Myocyte (in vitro differentiated cells): ENCODE measurements at regions not wholly inside any gene's neighbourhood (a gene's known extent, or its start where the extent isn't known, plus 50 kb on each side); places are given as distances from the start of the nearest gene placed in this dataset.

Experiments
- DNase-seq: peaks from one replicate; pipeline ENCODE4 v3.0.0-alpha.2; 2012; ENCODE audit warnings: low read depth

- no peak for DNase-seq
Measured at GRCh38 chr1:229047840-229048620, 222.9 kb upstream of the RAB4A start.

GRCh38 chr1:229048896-229049295 lies 222.0 kb upstream of the RAB4A start:
- DNase-seq = no peak

DNA sequence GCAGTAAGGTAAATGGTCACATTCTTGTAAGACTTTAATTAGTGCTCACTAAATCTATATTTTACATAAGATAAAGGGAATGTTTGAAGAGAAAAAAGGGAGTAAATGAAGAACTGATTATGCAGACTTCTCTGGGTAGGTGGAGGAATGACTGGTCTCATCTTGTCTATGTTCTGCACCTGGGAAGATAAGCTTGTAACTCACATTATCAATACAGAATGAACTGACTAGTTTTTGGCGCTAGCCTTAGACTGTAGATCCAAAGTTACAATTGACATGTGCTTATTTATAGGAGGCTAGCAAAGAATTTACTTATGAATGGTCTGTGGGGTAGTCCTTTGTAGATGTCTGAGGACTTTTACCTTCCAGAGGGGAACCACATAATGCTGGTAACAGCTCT lies 214.9 kb upstream of the RAB4A start:
- DNase-seq = no peak

- no peak for DNase-seq
Measured at GRCh38 chr1:229058111-229058561, 212.8 kb upstream of the RAB4A start.

- DNase-seq = no peak
Measured at GRCh38 chr1:229058729-229059128, 212.2 kb upstream of the RAB4A start.

GRCh38 chr1:229059671-229060539 lies 211.0 kb upstream of the RAB4A start:
- DNase-seq = no peak

- no peak for DNase-seq
Measured at GRCh38 chr1:229062135-229062534, 208.8 kb upstream of the RAB4A start.

DNA sequence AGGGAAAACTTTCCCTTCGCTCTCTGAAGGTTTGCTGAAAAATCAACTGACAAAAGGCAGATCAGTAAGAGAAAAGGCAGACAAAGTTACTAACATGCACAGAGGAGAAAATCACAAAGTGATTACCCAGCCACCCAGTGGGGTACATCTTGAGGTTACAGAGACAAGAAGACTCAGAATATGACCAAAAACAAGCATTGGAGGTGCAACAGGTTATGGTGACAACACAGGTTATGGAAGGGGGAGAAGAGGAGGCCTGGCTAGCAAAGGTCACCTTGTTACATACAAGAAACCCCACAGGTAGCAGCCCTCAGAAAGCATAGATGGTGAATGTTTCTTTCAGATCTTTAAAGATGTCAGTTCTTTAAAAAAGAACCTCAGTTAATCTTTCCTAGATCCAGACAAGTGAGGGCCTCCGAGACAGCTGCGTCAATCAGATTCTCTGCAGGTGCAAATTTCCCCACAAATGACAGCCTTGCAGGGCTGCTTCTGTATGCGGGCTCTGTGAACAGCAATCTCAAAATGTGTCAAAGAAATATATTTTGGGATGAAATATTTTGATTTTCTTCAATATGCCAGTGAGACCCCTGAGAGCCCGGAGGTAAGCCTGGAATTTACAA lies 207.6 kb upstream of the RAB4A start:
- DNase-seq = no peak

DNA sequence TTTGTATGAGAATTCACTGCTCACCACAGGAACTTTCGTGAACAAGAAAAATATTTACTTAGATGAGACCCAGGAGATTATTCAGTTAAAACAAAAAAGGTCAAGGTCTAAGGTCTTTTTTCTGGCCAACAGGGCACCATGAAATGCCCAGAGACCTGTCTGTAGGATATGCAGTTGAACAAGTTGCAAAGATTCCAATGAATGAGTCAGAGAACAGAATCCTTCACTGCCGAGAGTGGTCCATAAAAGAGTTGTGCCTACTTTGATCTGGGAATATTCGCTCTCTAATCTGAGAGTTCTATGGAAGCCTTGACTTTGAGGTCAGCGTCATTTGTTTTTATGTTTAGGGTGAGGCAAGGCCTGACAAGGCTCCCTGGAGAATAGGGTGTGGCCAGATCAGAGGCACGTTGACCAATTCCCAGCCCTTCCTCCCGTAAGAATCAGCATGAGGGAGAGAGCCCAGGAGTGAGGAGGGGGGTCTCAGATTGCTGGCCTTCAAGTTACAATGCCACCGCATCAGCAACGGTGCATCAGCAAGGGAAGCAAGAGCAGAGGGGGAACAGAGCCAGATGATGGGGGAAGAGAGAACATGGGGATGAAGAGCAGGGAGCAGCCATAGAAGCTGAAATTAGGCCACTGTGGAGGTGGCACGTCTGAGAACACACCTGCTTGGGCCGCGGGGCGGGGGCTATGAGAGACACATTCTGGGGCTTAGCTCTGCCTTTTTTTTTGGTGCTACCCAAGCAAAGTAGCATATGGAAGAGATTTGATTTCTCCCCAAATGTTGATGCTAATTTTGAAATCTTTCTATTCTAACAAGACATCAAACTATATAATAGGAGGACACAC lies 206.4 kb upstream of the RAB4A start:
- no peak for DNase-seq

GRCh38 chr1:229065613-229066012 lies 205.3 kb upstream of the RAB4A start:
- DNase-seq = no peak

DNA sequence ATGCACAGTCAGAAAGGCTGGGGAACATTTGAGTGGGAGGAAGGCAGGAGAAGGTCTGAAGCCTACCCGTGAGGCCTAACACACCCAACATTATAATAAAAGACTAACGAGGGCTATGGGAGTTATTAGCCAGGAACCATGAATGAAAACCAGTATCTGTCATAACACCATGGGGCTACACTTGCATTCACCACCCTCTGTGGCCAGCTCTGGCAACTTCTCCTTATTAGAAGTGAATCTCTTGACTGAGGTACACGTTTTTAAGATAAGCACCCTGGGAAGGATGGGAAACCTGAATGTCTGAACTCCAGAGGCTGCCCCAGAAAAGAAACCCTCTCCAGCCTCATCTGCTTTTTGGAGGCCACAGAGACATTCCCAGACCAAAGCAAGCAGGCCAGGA lies 204.3 kb upstream of the RAB4A start:
- DNase-seq = no peak

DNA sequence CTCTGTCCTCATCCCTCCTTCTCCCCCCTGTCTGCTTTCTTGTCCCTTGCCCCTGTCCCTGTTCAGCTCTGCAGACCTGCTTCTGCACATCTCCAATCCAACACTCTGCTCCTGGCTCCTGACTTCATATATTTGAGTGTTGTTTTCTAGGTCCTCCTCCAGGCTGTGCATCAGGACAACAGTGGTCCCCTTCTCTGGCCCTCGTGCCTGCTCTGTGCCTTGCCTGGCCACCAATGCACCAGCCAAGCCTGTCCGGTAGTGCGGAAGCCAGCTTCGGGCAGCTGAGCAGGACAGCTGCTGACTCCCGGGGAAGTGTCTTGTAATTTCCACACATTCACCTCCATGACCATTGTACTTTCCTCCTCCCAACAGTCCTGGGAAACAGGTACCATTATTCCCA lies 203.4 kb upstream of the RAB4A start:
- no peak for DNase-seq

GRCh38 chr1:229068270-229068987 lies 202.5 kb upstream of the RAB4A start:
- no peak for DNase-seq

GRCh38 chr1:229069176-229069575 lies 201.7 kb upstream of the RAB4A start:
- DNase-seq = no peak

- DNase-seq = peak; percentile 9
Measured at GRCh38 chr1:229070168-229070567, 200.7 kb upstream of the RAB4A start.

GRCh38 chr1:229073251-229073650 lies 197.7 kb upstream of the RAB4A start:
- DNase-seq = no peak

DNA sequence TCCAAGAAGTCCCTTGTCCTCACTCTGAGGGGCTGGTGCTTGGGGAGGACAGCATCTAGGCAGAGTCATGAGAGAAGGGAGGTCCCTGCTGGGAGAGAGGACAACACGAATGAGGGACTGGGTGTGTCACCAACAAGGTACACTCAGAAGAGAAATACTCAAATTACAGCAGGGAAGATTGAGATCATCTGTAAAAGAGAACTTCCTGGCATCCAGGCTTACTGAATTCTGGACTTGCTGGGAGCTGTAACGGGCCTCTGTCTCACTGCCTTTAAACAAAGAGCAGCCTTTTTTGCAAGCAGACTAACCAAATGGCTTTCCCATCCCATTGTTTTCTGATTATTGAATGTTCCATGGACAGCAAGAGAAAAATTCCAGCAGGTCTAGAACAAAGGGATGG lies 195.7 kb upstream of the RAB4A start:
- no peak for DNase-seq

- DNase-seq = no peak
Measured at GRCh38 chr1:229075716-229076115, 195.2 kb upstream of the RAB4A start.

- DNase-seq = no peak
Measured at GRCh38 chr1:229076195-229076594, 194.7 kb upstream of the RAB4A start.

GRCh38 chr1:229079016-229079595 lies 191.8 kb upstream of the RAB4A start:
- DNase-seq = no peak
